HFF-Myc (cell line): ENCODE measurements at regions not wholly inside any gene's neighbourhood (a gene's known extent, or its start where the extent isn't known, plus 50 kb on each side); places are given as distances from the start of the nearest gene placed in this dataset.

Experiments
- DNase-seq: peaks from one replicate; pipeline ENCODE4 v3.0.0-alpha.2; 2011; ENCODE audit warnings: low read depth; ENCODE audit errors: extremely low read depth
- H3K4me3 ChIP-seq: replicated peaks from 2 replicates; pipeline ENCODE4 v1.5.1; 2011; ENCODE audit warnings: low read depth, mild to moderate bottlenecking, control low read depth, low read length
- TF ChIP-seq, protein P1 (sequence below): IDR thresholded peaks from 2 replicates; pipeline ENCODE4 v1.5.1; 2012; ENCODE audit warnings: mild to moderate bottlenecking, low read depth, low read length, control low read depth; ENCODE audit errors: missing control alignments

DNA sequence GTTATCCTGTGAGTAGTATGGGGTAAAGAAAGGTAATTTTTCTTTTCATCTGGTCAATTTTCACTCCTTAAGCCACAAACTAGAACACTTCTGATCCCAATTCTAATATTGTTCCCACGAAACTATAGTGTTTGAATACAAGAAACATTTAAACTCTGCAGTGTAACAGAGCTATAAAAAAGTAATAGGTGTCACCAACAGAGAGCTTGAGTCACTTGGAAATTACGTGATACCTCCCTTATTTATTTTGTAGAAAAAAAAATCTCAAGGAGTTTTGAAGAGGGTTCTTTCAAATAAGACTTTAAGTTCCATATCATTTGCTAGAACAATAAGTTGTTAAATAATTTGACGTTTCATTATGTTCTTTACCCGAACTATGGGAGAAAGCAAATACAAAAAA is 959.4 kb downstream of the JRKL start:
- no peak for DNase-seq
- no peak overlapping the region for H3K4me3 ChIP-seq
- TF ChIP-seq, protein P1, sequence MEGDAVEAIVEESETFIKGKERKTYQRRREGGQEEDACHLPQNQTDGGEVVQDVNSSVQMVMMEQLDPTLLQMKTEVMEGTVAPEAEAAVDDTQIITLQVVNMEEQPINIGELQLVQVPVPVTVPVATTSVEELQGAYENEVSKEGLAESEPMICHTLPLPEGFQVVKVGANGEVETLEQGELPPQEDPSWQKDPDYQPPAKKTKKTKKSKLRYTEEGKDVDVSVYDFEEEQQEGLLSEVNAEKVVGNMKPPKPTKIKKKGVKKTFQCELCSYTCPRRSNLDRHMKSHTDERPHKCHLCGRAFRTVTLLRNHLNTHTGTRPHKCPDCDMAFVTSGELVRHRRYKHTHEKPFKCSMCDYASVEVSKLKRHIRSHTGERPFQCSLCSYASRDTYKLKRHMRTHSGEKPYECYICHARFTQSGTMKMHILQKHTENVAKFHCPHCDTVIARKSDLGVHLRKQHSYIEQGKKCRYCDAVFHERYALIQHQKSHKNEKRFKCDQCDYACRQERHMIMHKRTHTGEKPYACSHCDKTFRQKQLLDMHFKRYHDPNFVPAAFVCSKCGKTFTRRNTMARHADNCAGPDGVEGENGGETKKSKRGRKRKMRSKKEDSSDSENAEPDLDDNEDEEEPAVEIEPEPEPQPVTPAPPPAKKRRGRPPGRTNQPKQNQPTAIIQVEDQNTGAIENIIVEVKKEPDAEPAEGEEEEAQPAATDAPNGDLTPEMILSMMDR: no peak

DNA sequence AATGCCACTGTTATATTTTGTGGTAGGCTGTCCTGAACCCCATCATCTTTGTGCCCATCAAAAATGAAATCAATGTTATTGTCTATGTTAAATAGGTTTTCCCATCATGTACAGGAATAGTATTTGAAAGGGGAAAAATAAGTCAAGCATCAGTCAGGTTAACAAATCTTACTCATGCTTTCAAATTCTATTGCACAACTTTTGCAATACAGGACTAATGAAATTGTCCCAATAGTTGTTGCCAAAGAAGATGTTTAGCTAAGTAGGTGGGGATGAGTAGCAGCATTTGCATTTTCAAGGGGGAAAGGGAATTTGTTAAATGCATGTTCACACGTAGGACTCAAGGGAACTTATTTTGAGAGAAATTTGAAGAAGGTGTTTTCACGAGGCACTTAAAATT is 962.1 kb downstream of the JRKL start:
- H3K4me3 ChIP-seq: no peak overlapping the region
- no peak for DNase-seq
- TF ChIP-seq, protein P1: no peak

DNA sequence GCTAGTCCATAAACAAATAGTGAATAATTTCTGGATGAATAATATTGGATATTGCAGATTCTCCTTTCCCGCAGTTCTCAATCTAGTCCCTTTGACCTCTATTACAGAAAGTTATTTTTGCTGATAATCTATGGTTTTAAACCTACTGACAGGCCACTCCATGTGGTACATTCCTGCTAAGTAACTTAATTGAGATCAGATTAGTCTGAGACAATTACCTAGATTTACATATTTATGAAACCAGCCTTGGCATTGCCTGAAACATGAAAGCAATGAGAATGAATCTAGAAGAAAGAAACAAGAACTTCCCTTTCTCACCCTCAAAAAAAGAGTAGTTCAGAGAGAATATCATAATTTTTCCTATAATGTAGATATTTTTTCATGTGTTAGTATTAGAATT is 964.2 kb downstream of the JRKL start:
- H3K4me3 ChIP-seq: no peak overlapping the region
- TF ChIP-seq, protein P1: no peak
- no peak for DNase-seq

DNA sequence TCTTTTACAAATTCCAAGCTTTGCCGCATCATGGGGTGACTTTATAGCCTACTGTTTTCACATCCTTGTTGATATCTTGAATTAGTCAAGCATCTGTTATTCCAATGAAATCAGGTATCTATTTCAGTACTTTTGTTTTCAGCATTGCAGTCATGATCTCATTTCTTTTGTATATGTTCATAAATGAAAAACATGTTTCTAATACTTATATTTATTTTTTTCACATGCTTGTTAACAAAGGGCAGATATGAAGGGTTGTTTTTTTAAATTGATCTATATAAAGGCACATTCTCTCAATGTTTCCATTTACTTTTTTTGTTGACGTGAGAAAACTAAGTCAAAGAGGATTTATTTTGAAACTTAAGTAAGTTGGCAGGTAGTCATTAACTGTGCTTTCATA is 964.8 kb downstream of the JRKL start:
- TF ChIP-seq, protein P1: no peak
- DNase-seq: no peak
- no peak overlapping the region for H3K4me3 ChIP-seq

DNA sequence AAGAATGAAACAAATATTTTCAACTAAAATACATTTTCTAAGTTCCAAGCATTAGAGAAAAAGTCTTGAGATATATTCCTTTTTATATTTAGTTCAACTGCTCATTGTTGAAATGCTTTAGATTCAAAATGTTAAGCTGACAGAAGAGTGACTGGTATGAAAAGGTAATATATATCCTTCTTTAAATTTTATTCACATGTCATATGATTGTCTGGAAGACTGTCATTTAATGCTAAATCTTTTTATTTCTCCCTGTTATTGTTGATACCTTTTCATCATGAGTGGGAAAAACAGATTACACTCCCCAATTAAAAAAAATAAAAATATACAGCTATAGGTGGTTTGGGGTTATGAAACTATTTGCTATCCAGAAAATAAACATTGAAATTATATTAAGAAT is 965.4 kb downstream of the JRKL start:
- no peak overlapping the region for H3K4me3 ChIP-seq
- no peak for DNase-seq
- TF ChIP-seq, protein P1: no peak

DNA sequence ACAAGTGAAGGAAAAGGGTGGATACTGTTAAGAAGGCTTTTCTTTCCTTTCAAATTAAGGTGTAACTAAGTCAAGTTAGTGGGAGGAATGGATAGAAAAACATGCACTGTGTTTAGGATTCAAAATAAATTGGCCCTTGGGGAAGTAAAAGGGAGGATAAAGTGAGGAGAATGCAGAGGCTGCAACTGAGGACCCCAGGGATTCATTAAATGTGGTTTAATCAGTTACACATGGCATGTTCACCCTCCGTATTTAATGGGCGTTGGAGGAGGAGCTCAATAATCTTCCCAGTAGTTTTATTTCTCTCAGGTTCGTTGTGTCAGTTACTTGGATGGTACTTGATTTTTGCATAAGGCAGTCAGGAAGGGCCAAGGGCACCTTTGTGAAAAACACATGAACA is 966.3 kb downstream of the JRKL start:
- TF ChIP-seq, protein P1: no peak
- no peak overlapping the region for H3K4me3 ChIP-seq
- DNase-seq: no peak

DNA sequence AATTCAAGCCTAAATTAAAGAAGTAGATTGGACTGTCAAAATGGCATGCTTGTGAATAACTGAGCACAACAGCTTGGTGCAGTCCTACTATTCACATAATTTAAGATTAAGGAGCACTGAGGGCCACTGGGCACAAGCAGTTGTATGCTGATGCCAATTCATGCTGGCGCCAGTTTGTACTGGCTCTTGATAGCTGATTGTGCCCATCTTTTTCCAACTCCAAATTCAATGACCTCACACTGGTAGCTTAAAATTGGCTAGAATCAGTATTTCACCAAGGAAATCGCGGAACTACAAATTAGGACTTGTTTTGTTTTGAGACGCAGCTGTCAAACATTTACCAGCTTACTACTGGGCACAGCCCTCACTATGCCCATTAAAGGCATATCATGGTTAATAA is 969.2 kb downstream of the JRKL start:
- TF ChIP-seq, protein P1: no peak
- no peak for DNase-seq
- no peak overlapping the region for H3K4me3 ChIP-seq
